ENCODE measurements at regions not wholly inside any gene's neighbourhood (a gene's known extent, or its start where the extent isn't known, plus 50 kb on each side); places are given as distances from the start of the nearest gene placed in this dataset.

DNA sequence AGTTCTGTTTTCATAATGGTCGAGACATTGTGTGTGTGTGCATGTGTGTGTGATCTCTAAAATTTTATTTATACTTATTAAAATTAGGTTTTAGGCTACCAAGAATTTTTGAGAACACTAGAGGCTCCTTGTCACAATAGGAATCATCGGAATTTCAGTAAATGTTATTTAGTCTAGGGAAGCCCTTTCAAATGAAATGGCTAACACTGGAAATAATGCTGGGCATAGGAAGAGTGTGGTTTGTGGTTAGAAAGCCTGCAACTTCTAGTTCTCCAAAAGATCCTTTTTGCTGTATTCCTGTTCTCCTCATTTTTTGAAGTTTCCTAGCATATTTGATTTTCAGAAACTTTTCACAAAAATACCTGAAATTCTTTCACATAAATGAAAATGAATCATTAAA is 92.5 kb upstream of the MBNL1 start:
- H3K36me3 ChIP-seq (ENCODE audit: control insufficient read depth, low read length): no peaks in the 10 kb centered on the region
- H3K4me2 ChIP-seq (ENCODE audit: low read length): no peak overlapping the region
- H3K9me3 ChIP-seq (ENCODE audit: control insufficient read depth, insufficient read depth, low read length): peaks cover 3% of the 10 kb centered on the region; the same call in 1 of the 2 replicates
- H3F3A ChIP-seq (ENCODE audit: control insufficient read depth, insufficient read depth): no peaks in the 10 kb centered on the region
- H3K9me2 ChIP-seq (replicated peaks; ENCODE audit: control insufficient read depth, low read length): no peaks in the 10 kb centered on the region
- no peaks in the 10 kb centered on the region for H4K20me1 ChIP-seq (ENCODE audit: control insufficient read depth, insufficient read depth, low read depth, low read length)
- H3K4me3 ChIP-seq (ENCODE audit: low read length): no peak overlapping the region
- peaks cover 7% of the 10 kb centered on the region for H3K4me1 ChIP-seq (ENCODE audit: control insufficient read depth, low read length)
- no peaks in the 10 kb centered on the region for H3K79me2 ChIP-seq (ENCODE audit: control insufficient read depth, low read length)
- no peaks in the 10 kb centered on the region for H3K27me3 ChIP-seq (ENCODE audit: control insufficient read depth, low read length)
- H3K27ac ChIP-seq (ENCODE audit: low read depth, low read length): no peak overlapping the region
- TF ChIP-seq, protein P1, sequence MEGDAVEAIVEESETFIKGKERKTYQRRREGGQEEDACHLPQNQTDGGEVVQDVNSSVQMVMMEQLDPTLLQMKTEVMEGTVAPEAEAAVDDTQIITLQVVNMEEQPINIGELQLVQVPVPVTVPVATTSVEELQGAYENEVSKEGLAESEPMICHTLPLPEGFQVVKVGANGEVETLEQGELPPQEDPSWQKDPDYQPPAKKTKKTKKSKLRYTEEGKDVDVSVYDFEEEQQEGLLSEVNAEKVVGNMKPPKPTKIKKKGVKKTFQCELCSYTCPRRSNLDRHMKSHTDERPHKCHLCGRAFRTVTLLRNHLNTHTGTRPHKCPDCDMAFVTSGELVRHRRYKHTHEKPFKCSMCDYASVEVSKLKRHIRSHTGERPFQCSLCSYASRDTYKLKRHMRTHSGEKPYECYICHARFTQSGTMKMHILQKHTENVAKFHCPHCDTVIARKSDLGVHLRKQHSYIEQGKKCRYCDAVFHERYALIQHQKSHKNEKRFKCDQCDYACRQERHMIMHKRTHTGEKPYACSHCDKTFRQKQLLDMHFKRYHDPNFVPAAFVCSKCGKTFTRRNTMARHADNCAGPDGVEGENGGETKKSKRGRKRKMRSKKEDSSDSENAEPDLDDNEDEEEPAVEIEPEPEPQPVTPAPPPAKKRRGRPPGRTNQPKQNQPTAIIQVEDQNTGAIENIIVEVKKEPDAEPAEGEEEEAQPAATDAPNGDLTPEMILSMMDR (IDR thresholded peaks at IDR 0.05; ENCODE audit: low read depth, low read length, poor library complexity, severe bottlenecking): no peak
- TF ChIP-seq EZH2phosphoT487 (IDR thresholded peaks at IDR 0.05; ENCODE audit: borderline replicate concordance, low read length): no peak

DNA sequence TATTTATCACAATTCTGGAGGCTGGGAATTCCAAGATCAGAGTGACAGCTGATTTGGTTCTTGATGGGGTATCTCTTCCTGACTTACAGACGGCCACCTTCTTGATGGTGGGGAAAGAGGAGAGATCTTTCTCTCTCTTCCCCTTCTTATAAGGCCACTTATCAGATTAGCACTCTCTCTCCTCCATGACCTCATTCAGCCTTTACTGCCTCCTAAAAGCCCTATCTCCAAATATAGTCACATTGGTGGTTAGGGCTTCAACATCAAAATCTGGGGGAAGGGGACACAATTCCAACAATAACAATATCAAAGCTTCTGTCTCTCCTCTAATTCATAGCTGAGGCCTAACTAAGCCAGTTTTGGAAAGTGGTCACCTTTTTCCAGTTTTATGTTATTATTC is 91.7 kb upstream of the MBNL1 start:
- Histone ChIP-seq H3K4me3 (ENCODE audit: low read length) (no peak overlapping the region), H3K79me2 (ENCODE audit: control insufficient read depth, low read length) (no peaks in the 10 kb centered on the region), H3K27me3 (ENCODE audit: control insufficient read depth, low read length) (no peaks in the 10 kb centered on the region), H3K9me2 (replicated peaks; ENCODE audit: control insufficient read depth, low read length) (no peaks in the 10 kb centered on the region), H3F3A (ENCODE audit: control insufficient read depth, insufficient read depth) (no peaks in the 10 kb centered on the region), H4K20me1 (ENCODE audit: control insufficient read depth, insufficient read depth, low read depth, low read length) (no peaks in the 10 kb centered on the region), H3K27ac (ENCODE audit: low read depth, low read length) (no peak overlapping the region), H3K4me1 (ENCODE audit: control insufficient read depth, low read length) (peaks cover 7% of the 10 kb centered on the region), H3K9me3 (ENCODE audit: control insufficient read depth, insufficient read depth, low read length) (no peaks in the 10 kb centered on the region), H3K4me2 (ENCODE audit: low read length) (no peak overlapping the region), H3K36me3 (ENCODE audit: control insufficient read depth, low read length) (no peaks in the 10 kb centered on the region)
- no peak for TF ChIP-seq EZH2phosphoT487 (IDR thresholded peaks at IDR 0.05; ENCODE audit: borderline replicate concordance, low read length)
- TF ChIP-seq, protein P1 (IDR thresholded peaks at IDR 0.05; ENCODE audit: low read depth, low read length, poor library complexity, severe bottlenecking): no peak

DNA sequence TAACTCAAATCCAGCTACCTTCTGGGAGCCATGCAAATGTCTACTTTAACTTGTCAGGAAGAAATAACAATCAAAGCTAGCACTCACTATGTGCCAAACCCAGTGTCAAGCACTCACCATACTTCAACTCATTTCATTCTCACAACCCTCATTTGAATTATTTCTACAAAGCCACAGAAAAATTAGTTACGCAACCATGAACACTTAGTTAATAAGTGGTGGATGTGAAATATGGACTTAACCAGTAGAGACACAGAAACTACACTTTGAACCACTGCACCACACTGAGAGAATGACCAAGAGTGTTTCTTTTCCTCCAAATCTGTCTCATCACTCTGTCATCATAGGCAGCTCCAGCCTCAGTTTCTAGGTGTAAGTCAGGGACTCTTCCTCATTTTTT is 91.0 kb upstream of the MBNL1 start:
- H3K9me2 ChIP-seq (replicated peaks; ENCODE audit: control insufficient read depth, low read length): no peaks in the 10 kb centered on the region
- H4K20me1 ChIP-seq (ENCODE audit: control insufficient read depth, insufficient read depth, low read depth, low read length): no peaks in the 10 kb centered on the region
- TF ChIP-seq, protein P1 (IDR thresholded peaks at IDR 0.05; ENCODE audit: low read depth, low read length, poor library complexity, severe bottlenecking): no peak
- TF ChIP-seq EZH2phosphoT487 (IDR thresholded peaks at IDR 0.05; ENCODE audit: borderline replicate concordance, low read length): no peak
- H3K36me3 ChIP-seq (ENCODE audit: control insufficient read depth, low read length): no peaks in the 10 kb centered on the region
- H3K27me3 ChIP-seq (ENCODE audit: control insufficient read depth, low read length): no peaks in the 10 kb centered on the region
- H3K9me3 ChIP-seq (ENCODE audit: control insufficient read depth, insufficient read depth, low read length): no peaks in the 10 kb centered on the region
- peaks cover 7% of the 10 kb centered on the region for H3K4me1 ChIP-seq (ENCODE audit: control insufficient read depth, low read length)
- no peak overlapping the region for H3K4me2 ChIP-seq (ENCODE audit: low read length)
- no peaks in the 10 kb centered on the region for H3F3A ChIP-seq (ENCODE audit: control insufficient read depth, insufficient read depth)
- no peaks in the 10 kb centered on the region for H3K79me2 ChIP-seq (ENCODE audit: control insufficient read depth, low read length)
- no peak overlapping the region for H3K4me3 ChIP-seq (ENCODE audit: low read length)
- H3K27ac ChIP-seq (ENCODE audit: low read depth, low read length): no peak overlapping the region

DNA sequence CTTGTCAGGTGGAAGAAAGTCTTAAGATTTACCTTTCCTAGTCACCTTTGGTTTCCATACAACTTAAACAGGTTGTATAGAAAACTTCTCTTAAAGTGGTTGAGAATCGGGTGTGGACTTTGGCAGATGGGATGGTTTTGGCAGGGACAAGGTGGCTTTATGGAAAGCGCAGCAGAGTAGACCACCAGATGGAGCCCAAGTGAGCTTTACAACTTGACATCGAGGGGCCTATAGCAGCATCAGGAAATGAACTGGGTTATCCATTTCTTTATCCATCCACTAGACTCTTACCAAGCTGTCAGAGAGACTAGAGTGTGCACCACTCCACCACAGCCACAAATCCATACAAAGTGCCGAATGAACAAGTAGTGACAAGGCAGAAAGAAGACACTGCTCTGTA is 85.3 kb upstream of the MBNL1 start:
- Histone ChIP-seq H4K20me1 (ENCODE audit: control insufficient read depth, insufficient read depth, low read depth, low read length) (no peaks in the 10 kb centered on the region), H3F3A (ENCODE audit: control insufficient read depth, insufficient read depth) (no peaks in the 10 kb centered on the region), H3K4me2 (ENCODE audit: low read length) (peak overlapping the region; percentile 28; the same call in 1 of the 2 replicates), H3K9me2 (replicated peaks; ENCODE audit: control insufficient read depth, low read length) (no peaks in the 10 kb centered on the region), H3K4me1 (ENCODE audit: control insufficient read depth, low read length) (peaks cover 25% of the 10 kb centered on the region), H3K79me2 (ENCODE audit: control insufficient read depth, low read length) (peaks cover 3% of the 10 kb centered on the region), H3K36me3 (ENCODE audit: control insufficient read depth, low read length) (no peaks in the 10 kb centered on the region), H3K27me3 (ENCODE audit: control insufficient read depth, low read length) (no peaks in the 10 kb centered on the region), H3K9me3 (ENCODE audit: control insufficient read depth, insufficient read depth, low read length) (no peaks in the 10 kb centered on the region), H3K27ac (ENCODE audit: low read depth, low read length) (no peak overlapping the region), H3K4me3 (ENCODE audit: low read length) (no peak overlapping the region)
- TF ChIP-seq EZH2phosphoT487 (IDR thresholded peaks at IDR 0.05; ENCODE audit: borderline replicate concordance, low read length): no peak
- TF ChIP-seq, protein P1 (IDR thresholded peaks at IDR 0.05; ENCODE audit: low read depth, low read length, poor library complexity, severe bottlenecking): peak; percentile 86
